ENCODE measurements at regions not wholly inside any gene's neighbourhood (a gene's known extent, or its start where the extent isn't known, plus 50 kb on each side); places are given as distances from the start of the nearest gene placed in this dataset.

GRCh38 chr20:6311097-6311496 lies 188.3 kb upstream of the FERMT1 start:
- TF ChIP-seq, protein P1, sequence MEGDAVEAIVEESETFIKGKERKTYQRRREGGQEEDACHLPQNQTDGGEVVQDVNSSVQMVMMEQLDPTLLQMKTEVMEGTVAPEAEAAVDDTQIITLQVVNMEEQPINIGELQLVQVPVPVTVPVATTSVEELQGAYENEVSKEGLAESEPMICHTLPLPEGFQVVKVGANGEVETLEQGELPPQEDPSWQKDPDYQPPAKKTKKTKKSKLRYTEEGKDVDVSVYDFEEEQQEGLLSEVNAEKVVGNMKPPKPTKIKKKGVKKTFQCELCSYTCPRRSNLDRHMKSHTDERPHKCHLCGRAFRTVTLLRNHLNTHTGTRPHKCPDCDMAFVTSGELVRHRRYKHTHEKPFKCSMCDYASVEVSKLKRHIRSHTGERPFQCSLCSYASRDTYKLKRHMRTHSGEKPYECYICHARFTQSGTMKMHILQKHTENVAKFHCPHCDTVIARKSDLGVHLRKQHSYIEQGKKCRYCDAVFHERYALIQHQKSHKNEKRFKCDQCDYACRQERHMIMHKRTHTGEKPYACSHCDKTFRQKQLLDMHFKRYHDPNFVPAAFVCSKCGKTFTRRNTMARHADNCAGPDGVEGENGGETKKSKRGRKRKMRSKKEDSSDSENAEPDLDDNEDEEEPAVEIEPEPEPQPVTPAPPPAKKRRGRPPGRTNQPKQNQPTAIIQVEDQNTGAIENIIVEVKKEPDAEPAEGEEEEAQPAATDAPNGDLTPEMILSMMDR (IDR thresholded peaks at IDR 0.05; ENCODE audit: insufficient read depth, low read length, poor library complexity, severe bottlenecking) = no peak
- no peak for TF ChIP-seq EZH2phosphoT487 (conservative IDR thresholded peaks at IDR 0.05; ENCODE audit: low read length)

All from SU-DHL-6 (cell line).